HepG2 (cell line): ENCODE measurements at regions not wholly inside any gene's neighbourhood (a gene's known extent, or its start where the extent isn't known, plus 50 kb on each side); places are given as distances from the start of the nearest gene placed in this dataset.

Source experiments
- ATAC-seq: fragments of 200-7000 bp; cut with Tn5 transposase; 3 replicates; pipeline ENCODE4 v1.9.1; 2020; ENCODE audit warnings: mild to moderate bottlenecking, moderate library complexity
- BruUV-seq: library from RNA; stranded (reverse); fragments of 400-500 nt; replicated peaks from 2 replicates; lab custom pipeline; 2021; lab: Mats Ljungman, UMichigan
- CTCF ChIA-PET: fragments of 300-600 bp; formaldehyde crosslinking; extraction: SDS; loops from one replicate; lab custom pipeline; 2021; ENCODE audit warnings: low total read pairs, inconsistent platforms, low intra/inter-chr PET ratio; lab: Yijun Ruan, JAX
- POLR2A ChIA-PET: fragments of 350-600 bp; sonication (Branson Sonifier 250); formaldehyde crosslinking; loops from one replicate; lab custom pipeline; 2020; ENCODE audit warnings: antibody characterized with exemption, inconsistent platforms; lab: Yijun Ruan, JAX
- DNase-seq: peaks from one replicate; pipeline ENCODE4 v3.0.0-alpha.2; 2015; ENCODE audit warnings: low spot score
- FAIRE-seq: peaks from 3 replicates; lab custom pipeline; 2011; peaks lifted over from hg19 to GRCh38; lab: Jason Lieb, UNC
- H2AFZ ChIP-seq: one replicate; pipeline ENCODE4 v1.6.1; 2011; ENCODE audit warnings: low read length, inconsistent platforms
- H3K27ac ChIP-seq: fragments of 300-600 bp; 3 replicates; pipeline ENCODE4 v1.8.0; 2011; ENCODE audit warnings: mixed run types, mild to moderate bottlenecking, mixed read lengths, low read length, inconsistent platforms; ENCODE audit not compliant: insufficient read depth; ENCODE audit errors: extremely low read length
- H3K27me3 ChIP-seq, 2 experiments: fragments of 200-600 bp in 1 of 2; 2 replicates in 1 of 2; 3 replicates in 1 of 2; pipeline versions ENCODE4 v1.6.0 to v1.8.0; 2011; ENCODE audit warnings: low read length in 2 of 2, mild to moderate bottlenecking in 2 of 2, moderate library complexity in 2 of 2, inconsistent platforms in 1 of 2; ENCODE audit not compliant: insufficient read depth in 2 of 2, control insufficient read depth in 1 of 2
- H3K36me3 ChIP-seq, 2 experiments: fragments of 200-600 bp in 1 of 2; replicated peaks in 1 of 2; 2 replicates in 1 of 2; 3 replicates in 1 of 2; pipeline versions ENCODE4 v1.5.1 to v1.8.0; 2011; ENCODE audit warnings: low read length in 2 of 2, inconsistent platforms in 1 of 2; ENCODE audit not compliant: insufficient read depth in 2 of 2, control insufficient read depth in 1 of 2
- H3K4me1 ChIP-seq: 2 replicates; pipeline ENCODE4 v1.5.1; 2012; ENCODE audit warnings: low read length, inconsistent platforms; ENCODE audit not compliant: insufficient read depth
- H3K4me2 ChIP-seq: 2 replicates; pipeline ENCODE4 v1.6.0; 2011; ENCODE audit warnings: low read depth, low read length, inconsistent platforms
- H3K4me3 ChIP-seq, 3 experiments: fragments of 200-600 bp in 1 of 3; sonication (generic), shearing (Covaris generic) in 1 of 3; replicated peaks in 1 of 3; 2 replicates each; pipeline ENCODE4 v1.5.1; 2011 to 2016; ENCODE audit warnings: low read length in 3 of 3, inconsistent platforms in 2 of 3, low read depth in 2 of 3, mild to moderate bottlenecking in 2 of 3, control low read depth in 1 of 3, mixed read lengths in 1 of 3; ENCODE audit not compliant: insufficient read depth in 1 of 3
- H3K79me2 ChIP-seq: one replicate; pipeline ENCODE4 v1.6.1; 2011; ENCODE audit warnings: low read length, inconsistent platforms; ENCODE audit not compliant: insufficient read depth
- H3K9ac ChIP-seq: 2 replicates; pipeline ENCODE4 v1.6.0; 2011; ENCODE audit warnings: mild to moderate bottlenecking, low read depth, low read length, inconsistent platforms; ENCODE audit not compliant: insufficient read depth
- H3K9me3 ChIP-seq: 2 replicates; pipeline ENCODE4 v1.5.1; 2012; ENCODE audit warnings: mild to moderate bottlenecking, low read length
- H4K20me1 ChIP-seq: 2 replicates; pipeline ENCODE4 v1.6.0; 2011; ENCODE audit warnings: inconsistent platforms, mild to moderate bottlenecking, low read length, moderate library complexity; ENCODE audit not compliant: insufficient read depth
- ARHGAP35 ChIP-seq: sonication (generic); formaldehyde crosslinking; IDR thresholded peaks from 2 replicates; pipeline ENCODE4 v1.9.0; 2022; ENCODE audit warnings: mild to moderate bottlenecking, inconsistent platforms, moderate library complexity, missing genetic modification reagents, borderline replicate concordance
- FOXJ3 ChIP-seq: sonication (generic); formaldehyde crosslinking; IDR thresholded peaks from 2 replicates; pipeline ENCODE4 v1.4.0; 2020; ENCODE audit warnings: missing genetic modification reagents, mild to moderate bottlenecking, borderline replicate concordance
- FOXM1 ChIP-seq: sonication (generic); formaldehyde crosslinking; IDR thresholded peaks from 2 replicates; pipeline ENCODE4 v1.5.0; 2020; ENCODE audit warnings: missing genetic modification reagents
- GMEB1 ChIP-seq: sonication (generic); formaldehyde crosslinking; IDR thresholded peaks from 2 replicates; pipeline ENCODE4 v1.5.1; 2020; ENCODE audit warnings: missing genetic modification reagents, mild to moderate bottlenecking, borderline replicate concordance
- HDAC2 ChIP-seq: sonication (generic); formaldehyde crosslinking; IDR thresholded peaks from 2 replicates; pipeline ENCODE4 v1.4.0; 2020; ENCODE audit warnings: missing genetic modification reagents
- MATR3 ChIP-seq: sonication (generic); formaldehyde crosslinking; IDR thresholded peaks from 2 replicates; pipeline ENCODE4 v1.4.0; 2020; ENCODE audit warnings: missing genetic modification reagents
- NFYC ChIP-seq: IDR thresholded peaks from 2 replicates; pipeline ENCODE4 v1.6.1; 2016; ENCODE audit warnings: missing genetic modification reagents, missing compliant biosample characterization
- PRDM10 ChIP-seq: sonication (generic); formaldehyde crosslinking; IDR thresholded peaks from 2 replicates; pipeline ENCODE4 v1.4.0; 2020; ENCODE audit warnings: low read depth, missing genetic modification reagents
- RFX1 ChIP-seq: fragments of 450-650 bp; IDR thresholded peaks from 2 replicates; pipeline ENCODE4 v1.6.1; 2017
- SALL1 ChIP-seq: sonication (generic); formaldehyde crosslinking; IDR thresholded peaks from 2 replicates; pipeline ENCODE4 v1.8.0; 2022; ENCODE audit warnings: mild to moderate bottlenecking, missing genetic modification reagents
- SOX13 ChIP-seq, 3 experiments: fragments of 450-650 bp in 1 of 3; sonication (generic) in 1 of 3; formaldehyde crosslinking in 1 of 3; IDR thresholded peaks in 2 of 3; conservative IDR thresholded peaks in 1 of 3; 2 replicates each; pipeline versions ENCODE4 v1.5.0 to v1.6.1; 2016 to 2020; ENCODE audit warnings: antibody characterized with exemption in 1 of 3, mild to moderate bottlenecking in 1 of 3, missing compliant biosample characterization in 1 of 3, missing genetic modification reagents in 1 of 3, moderate library complexity in 1 of 3
- SP4 ChIP-seq: sonication (generic); formaldehyde crosslinking; IDR thresholded peaks from 2 replicates; pipeline ENCODE4 v1.8.1; 2023; ENCODE audit warnings: mild to moderate bottlenecking, missing genetic modification reagents
- SRSF1 ChIP-seq: fragments of 200-400 bp; formaldehyde crosslinking; optimal IDR thresholded peaks from 2 replicates; pipeline ENCODE3; 2017; ENCODE audit warnings: mild to moderate bottlenecking, low read depth, low read length, moderate library complexity
- TCF7 ChIP-seq: sonication (generic); IDR thresholded peaks from 2 replicates; pipeline ENCODE4 v1.6.1; 2016; ENCODE audit warnings: antibody characterized with exemption, low read depth
- ZIK1 ChIP-seq: sonication (generic); formaldehyde crosslinking; IDR thresholded peaks from 2 replicates; pipeline ENCODE4 v1.5.0; 2020; ENCODE audit warnings: mild to moderate bottlenecking, low read depth, missing genetic modification reagents, borderline replicate concordance
- ZNF331 ChIP-seq: sonication (generic); formaldehyde crosslinking; IDR thresholded peaks from 2 replicates; pipeline ENCODE4 v1.4.0; 2020; ENCODE audit warnings: missing genetic modification reagents
- ZNF557 ChIP-seq: sonication (generic); formaldehyde crosslinking; IDR thresholded peaks from 2 replicates; pipeline ENCODE4 v1.4.0; 2020; ENCODE audit warnings: missing genetic modification reagents
- ZNF644 ChIP-seq: IDR thresholded peaks from 2 replicates; pipeline ENCODE4 v1.6.1; 2016; ENCODE audit warnings: low read depth
- WGBS: methylation state at CpG from one replicate; pipeline ENCODE4 v1.1.6; 2017; ENCODE audit warnings: low lambda C conversion rate; 5-methylcytosine and 5-hydroxymethylcytosine counted together
- in situ Hi-C: cut with HindIII; loops from 2 replicates; pipeline ENCODE4 v1.10.0; 2017; ENCODE audit warnings: low pct_unique_long_range_greater_than_20kb; ENCODE audit not compliant: extremely low pct_ligation_motif_present
- intact Hi-C: fragments of 100-400 bp; cut with micrococcal nuclease; formaldehyde crosslinking; loops from one replicate; pipeline ENCODE4 v1.10.0; 2022; ENCODE audit not compliant: unreplicated experiment
- TF ChIP-seq, protein P1 (sequence below): sonication (generic); formaldehyde crosslinking; IDR thresholded peaks from 2 replicates; pipeline ENCODE4 v1.4.0; 2020; ENCODE audit warnings: missing genetic modification reagents

DNA sequence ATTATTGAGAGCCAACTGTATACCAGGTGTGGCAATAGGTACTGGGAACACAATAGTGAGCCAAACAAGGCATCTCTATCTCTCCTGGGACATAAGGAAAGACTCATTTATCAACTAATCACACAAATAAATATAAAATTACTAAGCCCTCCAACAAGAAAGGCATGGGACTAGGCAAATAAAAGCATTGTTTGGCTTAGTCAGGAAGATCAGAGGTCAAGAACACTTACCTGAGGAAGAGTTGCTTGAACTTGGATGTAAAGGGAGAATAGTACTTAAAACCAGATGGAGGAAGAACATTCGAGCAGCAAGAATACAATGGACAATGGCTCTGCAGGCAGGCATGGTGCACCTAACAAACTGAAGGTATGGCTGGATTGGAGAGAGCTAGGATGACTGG lies 300.7 kb downstream of the WDR72 start:
- no peak overlapping the region for H2AFZ ChIP-seq
- ChIA-PET CTCF (no interaction called here), POLR2A (no interaction called here)
- H3K36me3 ChIP-seq = no peaks in the 10 kb centered on the region
- H3K9me3 ChIP-seq = peaks cover 15% of the 10 kb centered on the region
- H3K4me3 ChIP-seq = no peak overlapping the region
- no peak overlapping the region for H3K9ac ChIP-seq
- WGBS = 71% methylated on average over 1 of the region's 1 CpG
- intact Hi-C loops (loop anchor here (10.0 kb wide), 3 partner anchors 256 to 376 kb away; no protein-coding TSS in a partner anchor), in situ Hi-C loops (loop anchor here (25.0 kb wide), 1 partner anchor 379 kb away; no protein-coding TSS in a partner anchor)
- H3K27me3 ChIP-seq = no peaks in the 10 kb centered on the region
- no peak for ATAC-seq
- no peak for FAIRE-seq
- H3K4me2 ChIP-seq = peak overlapping the region; percentile 2; the same call in 1 of the 2 replicates
- peaks cover 73% of the 10 kb centered on the region for H3K4me1 ChIP-seq
- DNase-seq = peak; percentile 28
- H3K27ac ChIP-seq = no peak overlapping the region
- BruUV-seq = no TSS peak
- H3K79me2 ChIP-seq = no peaks in the 10 kb centered on the region
- no peaks in the 10 kb centered on the region for H4K20me1 ChIP-seq
- TF ChIP-seq ZNF557 (CRISPR knock-in tag) (no peak), ZNF644 (CRISPR knock-in tag) (0 out of 2 replicates have a peak, but pooled peaks have one; percentile 16), RFX1 (no peak), ARHGAP35 (CRISPR knock-in tag) (no peak), PRDM10 (no peak), FOXM1 (no peak), TCF7 (peak; percentile 46; the same call in 1 of the 2 replicates), ZIK1 (CRISPR knock-in tag) (no peak), SRSF1 (no peak), SP4 (CRISPR knock-in tag) (no peak), SALL1 (CRISPR knock-in tag) (no peak), HDAC2 (0 out of 2 replicates have a peak, but pooled peaks have one; percentile 10), SOX13 (IDR thresholded peaks at IDR 0.05) (no peak), SOX13 (CRISPR knock-in tag; conservative IDR thresholded peaks at IDR 0.05 in 1 of 2, IDR thresholded peaks at IDR 0.05 in 1 of 2) (peak in 1 of 2 experiments; percentile 87; a peak in 2 of 4 replicates), MATR3 (CRISPR knock-in tag) (no peak), NFYC (CRISPR knock-in tag) (no peak), ZNF331 (CRISPR knock-in tag) (no peak), GMEB1 (no peak), FOXJ3 (0 out of 2 replicates have a peak, but pooled peaks have one; percentile 35)
- TF ChIP-seq, protein P1, sequence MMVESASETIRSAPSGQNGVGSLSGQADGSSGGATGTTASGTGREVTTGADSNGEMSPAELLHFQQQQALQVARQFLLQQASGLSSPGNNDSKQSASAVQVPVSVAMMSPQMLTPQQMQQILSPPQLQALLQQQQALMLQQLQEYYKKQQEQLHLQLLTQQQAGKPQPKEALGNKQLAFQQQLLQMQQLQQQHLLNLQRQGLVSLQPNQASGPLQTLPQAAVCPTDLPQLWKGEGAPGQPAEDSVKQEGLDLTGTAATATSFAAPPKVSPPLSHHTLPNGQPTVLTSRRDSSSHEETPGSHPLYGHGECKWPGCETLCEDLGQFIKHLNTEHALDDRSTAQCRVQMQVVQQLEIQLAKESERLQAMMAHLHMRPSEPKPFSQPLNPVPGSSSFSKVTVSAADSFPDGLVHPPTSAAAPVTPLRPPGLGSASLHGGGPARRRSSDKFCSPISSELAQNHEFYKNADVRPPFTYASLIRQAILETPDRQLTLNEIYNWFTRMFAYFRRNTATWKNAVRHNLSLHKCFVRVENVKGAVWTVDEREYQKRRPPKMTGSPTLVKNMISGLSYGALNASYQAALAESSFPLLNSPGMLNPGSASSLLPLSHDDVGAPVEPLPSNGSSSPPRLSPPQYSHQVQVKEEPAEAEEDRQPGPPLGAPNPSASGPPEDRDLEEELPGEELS (CRISPR knock-in tag) = peak; percentile 22; the same call in 1 of the 2 replicates
